ENCODE measurements at regions not wholly inside any gene's neighbourhood (a gene's known extent, or its start where the extent isn't known, plus 50 kb on each side); places are given as distances from the start of the nearest gene placed in this dataset.

DNA sequence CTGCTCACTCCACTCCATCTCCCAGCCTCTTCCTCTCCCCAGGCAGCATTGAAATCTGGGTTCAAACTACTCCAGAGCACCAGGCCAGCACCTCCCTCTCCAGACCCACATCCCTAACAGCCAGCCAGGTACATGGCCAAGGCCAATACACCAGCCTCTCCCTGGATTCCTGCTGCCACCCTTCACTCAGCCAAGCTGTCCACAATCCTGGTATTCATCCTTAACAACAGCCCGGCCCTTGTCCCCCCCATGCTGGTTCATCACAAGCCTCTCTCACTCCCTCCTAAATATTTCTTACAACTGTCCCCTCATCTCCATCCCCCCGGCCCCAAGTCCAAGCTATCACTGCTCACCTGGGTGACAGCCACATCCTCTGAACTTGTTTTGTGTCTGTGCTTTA is 129.9 kb upstream of the HAAO start:
- TF ChIP-seq CTCF (optimal IDR thresholded peaks at IDR 0.05 in 1 of 3, IDR thresholded peaks at IDR 0.05 in 1 of 3, conservative IDR thresholded peaks at IDR 0.05 in 1 of 3; ENCODE audit: extremely low read depth in 1 of 3, insufficient read depth in 2 of 3, low read length in 3 of 3): no peak
- TF ChIP-seq EZH2 (IDR thresholded peaks at IDR 0.05; ENCODE audit: low read length): no peak

Data from keratinocyte (primary cell).